ENCODE measurements at regions not wholly inside any gene's neighbourhood (a gene's known extent, or its start where the extent isn't known, plus 50 kb on each side); places are given as distances from the start of the nearest gene placed in this dataset.

DNA sequence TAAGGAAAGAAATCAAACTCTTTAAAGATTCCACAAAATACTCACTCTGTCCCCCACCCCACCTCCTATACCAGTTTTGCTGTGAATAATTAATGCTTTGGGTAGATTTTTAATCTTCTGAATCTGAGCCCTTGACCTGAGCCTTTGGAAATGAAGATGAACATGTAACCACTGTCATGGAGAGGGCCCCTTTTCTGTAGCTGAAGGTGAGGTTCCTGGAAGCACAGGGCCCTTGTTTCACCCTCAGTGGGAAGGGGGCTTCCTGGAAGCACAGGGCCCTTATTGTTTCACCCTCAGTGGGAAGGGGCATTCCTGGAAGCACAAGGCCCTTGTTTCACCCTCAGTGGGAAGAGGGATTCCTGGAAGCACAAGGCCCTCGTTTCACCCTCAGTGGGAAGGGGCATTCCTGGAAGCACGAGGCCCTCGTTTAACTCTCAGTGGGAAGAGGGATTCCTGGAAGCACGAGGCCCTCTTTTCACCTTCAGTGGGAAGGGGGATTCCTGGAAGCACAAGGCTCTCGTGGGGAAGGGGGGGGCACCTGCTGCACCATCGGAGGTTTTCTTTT lies 75.7 kb downstream of the DACT2 start:
- TF ChIP-seq EZH2 (IDR thresholded peaks at IDR 0.05; ENCODE audit: borderline replicate concordance) (no peak), CTCF (IDR thresholded peaks at IDR 0.05; ENCODE audit: poor library complexity) (no peak), EZH2phosphoT487 (IDR thresholded peaks at IDR 0.05; ENCODE audit: low read depth, severe bottlenecking, unreplicated experiment) (no peak)

All from hepatocyte (in vitro differentiated cells).